Endothelial cell of umbilical vein (primary cell): ENCODE measurements at regions not wholly inside any gene's neighbourhood (a gene's known extent, or its start where the extent isn't known, plus 50 kb on each side); places are given as distances from the start of the nearest gene placed in this dataset.

Experiments
- BruUV-seq: library from RNA; stranded (reverse); fragments of 400-500 nt; replicated peaks from 2 replicates; lab custom pipeline; 2021; lab: Mats Ljungman, UMichigan
- CTCF ChIA-PET: fragments of 300-600, 350-600 bp; sonication (Branson Sonifier 250); formaldehyde crosslinking; loops from one replicate; lab custom pipeline; 2021; ENCODE audit warnings: antibody characterized with exemption, inconsistent platforms; lab: Charles Lee
- POLR2A ChIA-PET: fragments of 300-600, 350-600 bp; sonication (Branson Sonifier 250); formaldehyde crosslinking; loops from one replicate; lab custom pipeline; 2021; ENCODE audit warnings: antibody characterized with exemption, inconsistent platforms; lab: Charles Lee
- DNase-seq: peaks from one replicate; pipeline ENCODE4 v3.0.0-alpha.2; 2011; ENCODE audit warnings: low read depth, low spot score
- FAIRE-seq: peaks from 2 replicates; lab custom pipeline; 2011; peaks lifted over from hg19 to GRCh38; lab: Jason Lieb, UNC
- H2AFZ ChIP-seq: 2 replicates; pipeline ENCODE4 v1.6.0; 2012; ENCODE audit warnings: low read depth, low read length, control low read depth, inconsistent platforms
- H3K27ac ChIP-seq: 2 replicates; pipeline ENCODE4 v1.5.1; 2011; ENCODE audit warnings: low read depth, mild to moderate bottlenecking, control low read depth, low read length, moderate library complexity; ENCODE audit not compliant: insufficient read depth
- H3K27me3 ChIP-seq, 2 experiments: 2 replicates each; pipeline versions ENCODE4 v1.6.0 to v1.6.1; 2011; ENCODE audit warnings: low read length in 2 of 2, mixed read lengths in 1 of 2; ENCODE audit not compliant: control insufficient read depth in 2 of 2, insufficient read depth in 2 of 2
- H3K36me3 ChIP-seq, 2 experiments: 2 replicates in 1 of 2; 3 replicates in 1 of 2; pipeline ENCODE4 v1.5.1; 2011; ENCODE audit warnings: low read length in 2 of 2, mild to moderate bottlenecking in 1 of 2, moderate library complexity in 1 of 2; ENCODE audit not compliant: control insufficient read depth in 2 of 2, insufficient read depth in 2 of 2; ENCODE audit errors: extremely low read depth in 1 of 2
- H3K4me1 ChIP-seq: 3 replicates; pipeline ENCODE4 v1.5.1; 2011; ENCODE audit warnings: mild to moderate bottlenecking, low read length; ENCODE audit not compliant: control insufficient read depth, insufficient read depth; ENCODE audit errors: extremely low read depth
- H3K4me2 ChIP-seq: 2 replicates; pipeline ENCODE4 v1.6.1; 2011; ENCODE audit warnings: low read length, control low read depth, mixed read lengths; ENCODE audit not compliant: insufficient read depth
- H3K4me3 ChIP-seq, 3 experiments: fragments of 200-600 bp in 1 of 3; sonication (generic), shearing (Covaris generic) in 1 of 3; replicated peaks in 1 of 3; 2 replicates each; pipeline ENCODE4 v1.5.1; 2011 to 2016; ENCODE audit warnings: control low read depth in 3 of 3, low read length in 3 of 3, mild to moderate bottlenecking in 2 of 3, inconsistent platforms in 1 of 3, low read depth in 1 of 3, moderate library complexity in 1 of 3; ENCODE audit not compliant: insufficient read depth in 1 of 3
- H3K79me2 ChIP-seq: 2 replicates; pipeline ENCODE4 v1.6.0; 2012; ENCODE audit warnings: low read length, inconsistent platforms; ENCODE audit not compliant: control insufficient read depth, insufficient read depth
- H3K9ac ChIP-seq: replicated peaks from 2 replicates; pipeline ENCODE3; 2011; ENCODE audit warnings: low read length, control low read depth; ENCODE audit not compliant: insufficient read depth; ENCODE audit errors: extremely low read depth
- H3K9me1 ChIP-seq: replicated peaks from 3 replicates; pipeline ENCODE4 v1.6.0; 2011; ENCODE audit warnings: mild to moderate bottlenecking, low read length; ENCODE audit not compliant: control insufficient read depth, insufficient read depth; ENCODE audit errors: extremely low read depth
- H3K9me3 ChIP-seq: replicated peaks from 2 replicates; pipeline ENCODE4 v1.5.1; 2012; ENCODE audit warnings: low read length, inconsistent platforms; ENCODE audit not compliant: control insufficient read depth, insufficient read depth
- H4K20me1 ChIP-seq: replicated peaks from 2 replicates; pipeline ENCODE3; 2011; ENCODE audit warnings: mild to moderate bottlenecking, low read length; ENCODE audit not compliant: control insufficient read depth, insufficient read depth; ENCODE audit errors: extremely low read depth
- CTCF ChIP-seq, 2 donors: IDR thresholded peaks; 1 replicate in 1 of 2; 2 replicates in 1 of 2; pipeline ENCODE4 v1.5.1; 2011; ENCODE audit warnings: low read length in 2 of 2, mild to moderate bottlenecking in 2 of 2, moderate library complexity in 2 of 2, control low read depth in 1 of 2, inconsistent platforms in 1 of 2, low read depth in 1 of 2; ENCODE audit not compliant: insufficient read depth in 1 of 2; ENCODE audit errors: extremely low read depth in 1 of 2
- EZH2 ChIP-seq: IDR thresholded peaks from 2 replicates; pipeline ENCODE4 v1.6.1; 2012; ENCODE audit warnings: borderline replicate concordance, low read depth, mild to moderate bottlenecking, moderate library complexity, low read length, inconsistent platforms; ENCODE audit not compliant: severe bottlenecking
- FOS ChIP-seq: IDR thresholded peaks from 2 replicates; pipeline ENCODE4 v1.6.1; 2011; ENCODE audit warnings: mild to moderate bottlenecking, low read length, moderate library complexity, borderline replicate concordance; ENCODE audit not compliant: insufficient read depth
- GATA2 ChIP-seq: IDR thresholded peaks from 2 replicates; pipeline ENCODE4 v1.7.0; 2011; ENCODE audit warnings: low read depth, mild to moderate bottlenecking, moderate library complexity, mixed read lengths, low read length; ENCODE audit not compliant: insufficient read length, insufficient read depth
- JUN ChIP-seq: IDR thresholded peaks from 2 replicates; pipeline ENCODE4 v1.6.1; 2011; ENCODE audit warnings: borderline replicate concordance, low read depth; ENCODE audit not compliant: insufficient read length, insufficient read depth
- MAX ChIP-seq: IDR thresholded peaks from 2 replicates; pipeline ENCODE4 v1.6.1; 2011; ENCODE audit not compliant: insufficient read depth, insufficient read length
- MYC ChIP-seq: IDR thresholded peaks from one replicate; pipeline ENCODE4 v1.6.1; 2011; ENCODE audit warnings: mild to moderate bottlenecking, low read depth, low read length
- POLR2A ChIP-seq: IDR thresholded peaks from 2 replicates; pipeline ENCODE4 v1.6.1; 2012; ENCODE audit warnings: low read depth, mild to moderate bottlenecking, control low read depth, low read length
- POLR2AphosphoS5 ChIP-seq: IDR thresholded peaks from 2 replicates; pipeline ENCODE4 v1.6.1; 2012; ENCODE audit warnings: low read depth, mild to moderate bottlenecking, control low read depth, low read length, moderate library complexity; ENCODE audit not compliant: insufficient read depth
- dilution Hi-C: fragments of 300-500 bp; cut with MboI; formaldehyde crosslinking; loops from one replicate; pipeline ENCODE4 v1.15.0; 2019; ENCODE audit warnings: low sequenced_read_pairs; ENCODE audit not compliant: extremely low pct_ligation_motif_present
- intact Hi-C: fragments of 100-400 bp; cut with micrococcal nuclease; formaldehyde crosslinking; loops from one replicate; pipeline ENCODE4 v1.10.0; 2022

- no TSS peak for BruUV-seq
- Histone ChIP-seq H3K9ac (no peak overlapping the region), H3K79me2 (no peaks in the 10 kb centered on the region), H3K4me2 (no peak overlapping the region), H3K9me3 (no peaks in the 10 kb centered on the region), H3K36me3 (no peaks in the 10 kb centered on the region), H3K9me1 (no peaks in the 10 kb centered on the region), H3K4me1 (peaks cover 12% of the 10 kb centered on the region), H3K27me3 (peaks cover 2 to 12% of the 10 kb centered on the region in 2 experiments), H3K27ac (no peak overlapping the region), H4K20me1 (no peaks in the 10 kb centered on the region), H3K4me3 (no peak overlapping the region), H2AFZ (no peak overlapping the region)
- POLR2A ChIA-PET, result no interaction called here
- FAIRE-seq (no peak), DNase-seq (peak; percentile 18)
- intact Hi-C loops, result no loop called here
- CTCF ChIA-PET, result interaction anchor here (1.7 kb wide), 1 partner anchor 164 kb away, joined by 3 read pairs; no protein-coding TSS in a partner anchor
- dilution Hi-C loops, result no loop called here
- TF ChIP-seq JUN (no peak), POLR2A (no peak), EZH2 (no peak), CTCF (IDR thresholded peaks at IDR 0.05; ENCODE audit: extremely low read depth in 1 of 2, insufficient read depth in 1 of 2, low read depth in 1 of 2, low read length in 2 of 2) (no peak), POLR2AphosphoS5 (no peak), MYC (no peak), FOS (no peak), GATA2 (no peak), MAX (no peak)
These were observed 166.4 kb upstream of the IRF2BP2 start for GRCh38 chr1:234776256-234776875.
